IPS-18c (cell line): ENCODE measurements at regions not wholly inside any gene's neighbourhood (a gene's known extent, or its start where the extent isn't known, plus 50 kb on each side); places are given as distances from the start of the nearest gene placed in this dataset.
"Not testable (repeated sequence)": the region's sequence is repeated elsewhere in the genome, so short reads cannot be mapped to it uniquely, and the experiment has no call there.

Source experiments
- H3K4me3 ChIP-seq: 2 replicates; pipeline ENCODE4 v1.7.0; 2013; ENCODE audit warnings: low read depth, mild to moderate bottlenecking, low read length, moderate library complexity; ENCODE audit not compliant: insufficient read depth
- H3K9me3 ChIP-seq: one replicate; pipeline ENCODE4 v1.6.1; 2013; ENCODE audit warnings: mild to moderate bottlenecking, low read length, moderate library complexity; ENCODE audit not compliant: control insufficient read depth, insufficient read depth

DNA sequence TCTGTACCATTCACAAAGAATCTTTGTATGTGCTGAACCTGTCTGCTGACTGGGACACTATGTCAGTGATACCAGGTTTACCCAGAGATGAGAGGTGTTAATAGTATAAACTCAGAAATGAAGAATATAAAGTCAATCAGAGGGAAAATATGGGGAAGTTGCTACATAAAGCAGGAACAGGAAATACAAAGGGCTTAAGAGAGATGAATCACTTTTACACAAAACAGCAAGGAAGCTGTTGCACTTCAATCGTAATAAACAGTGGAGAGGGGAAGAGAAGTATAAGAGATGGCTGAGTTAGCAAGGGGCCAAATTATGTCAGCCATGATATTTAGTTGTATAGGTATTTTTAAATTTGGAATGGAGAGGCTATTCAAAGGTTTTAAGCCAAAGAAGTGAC lies 890.2 kb upstream of the NCAM2 start:
- Histone ChIP-seq H3K9me3 (no peaks in the 10 kb centered on the region), H3K4me3 (no peak overlapping the region)

GRCh38 chr21:20108976-20109540 lies 889.2 kb upstream of the NCAM2 start:
- no peaks in the 10 kb centered on the region for H3K9me3 ChIP-seq
- no peak overlapping the region for H3K4me3 ChIP-seq

DNA sequence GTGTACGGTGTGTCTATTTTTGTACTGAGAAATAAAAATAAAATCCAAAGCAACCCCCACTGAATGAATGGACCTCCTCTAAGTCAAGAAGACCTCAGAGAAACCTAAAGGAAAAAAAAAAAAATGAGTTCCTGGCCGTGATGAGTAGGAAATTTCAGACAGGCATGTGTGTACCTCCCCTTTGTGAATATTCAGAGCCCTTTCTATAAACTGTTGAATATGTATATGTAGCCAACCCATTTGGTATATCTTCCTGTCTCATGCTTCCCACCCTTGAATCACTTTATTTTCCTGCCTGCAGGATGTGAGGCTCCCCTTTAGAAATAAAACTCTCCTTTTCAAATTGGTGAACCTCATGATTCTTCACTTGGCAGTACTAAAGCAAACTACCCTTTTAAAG lies 887.8 kb upstream of the NCAM2 start:
- no peaks in the 10 kb centered on the region for H3K9me3 ChIP-seq
- no peak overlapping the region for H3K4me3 ChIP-seq

- H3K9me3 ChIP-seq: peaks cover 11% of the 10 kb centered on the region
- no peak overlapping the region for H3K4me3 ChIP-seq
Observed at GRCh38 chr21:20151741-20152140, 846.5 kb upstream of the NCAM2 start.

DNA sequence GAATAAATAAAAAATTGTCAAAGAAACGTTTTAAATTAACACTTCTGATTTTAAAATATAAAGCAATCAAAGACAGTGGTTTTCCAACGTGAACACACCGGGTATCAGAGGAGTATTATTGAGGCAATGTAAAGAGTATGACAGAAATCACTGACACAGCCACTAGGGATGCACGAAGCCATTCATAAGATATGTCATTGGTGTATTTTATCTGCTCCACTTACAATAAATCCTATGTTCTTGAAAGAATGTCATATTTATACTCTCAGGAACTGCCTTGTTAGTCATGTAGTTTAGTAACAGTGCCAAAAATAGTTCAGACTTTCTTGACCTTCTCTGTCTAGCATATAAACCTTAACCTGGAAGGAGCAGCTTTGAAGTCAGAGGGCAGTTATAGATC lies 835.0 kb upstream of the NCAM2 start:
- Histone ChIP-seq H3K4me3 (no peak overlapping the region), H3K9me3 (no peaks in the 10 kb centered on the region)

GRCh38 chr21:20167059-20167458 lies 831.1 kb upstream of the NCAM2 start:
- H3K9me3 ChIP-seq: no peaks in the 10 kb centered on the region
- no peak overlapping the region for H3K4me3 ChIP-seq

DNA sequence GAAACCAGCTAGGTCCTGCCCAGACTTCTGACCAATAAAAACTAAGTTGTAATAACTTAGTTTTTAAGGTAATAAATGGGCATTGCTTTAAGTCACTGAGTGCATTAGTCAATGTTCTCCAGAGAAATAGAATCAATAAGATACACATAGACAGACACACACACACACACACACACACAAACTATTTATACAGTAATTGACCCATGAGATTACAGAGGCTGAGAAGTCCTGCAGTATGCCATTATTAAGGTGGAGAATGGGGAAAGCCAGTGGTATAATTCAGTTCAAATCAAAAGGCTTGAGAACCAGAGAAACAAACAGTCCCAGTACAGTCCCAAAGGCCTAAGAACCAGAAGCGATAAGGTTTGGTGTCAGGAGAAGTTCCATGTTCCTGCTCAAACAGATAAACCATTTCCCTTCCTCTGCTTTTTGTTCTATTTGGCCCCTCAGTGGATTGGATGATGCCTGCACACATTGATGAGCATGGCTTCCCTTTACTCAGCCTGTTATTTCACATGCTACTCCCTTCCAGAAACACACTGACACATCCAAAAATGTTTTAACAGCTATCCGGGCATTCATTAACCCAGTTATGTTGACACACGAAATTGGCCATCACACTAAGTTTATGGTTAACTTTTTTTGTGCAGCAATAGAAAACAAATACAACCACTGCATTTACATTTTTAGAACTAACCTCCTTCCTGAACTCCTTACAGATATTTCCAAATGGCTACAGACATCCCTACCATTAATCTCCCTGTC lies 828.2 kb upstream of the NCAM2 start:
- Histone ChIP-seq H3K9me3 (no peaks in the 10 kb centered on the region), H3K4me3 (no peak overlapping the region)

DNA sequence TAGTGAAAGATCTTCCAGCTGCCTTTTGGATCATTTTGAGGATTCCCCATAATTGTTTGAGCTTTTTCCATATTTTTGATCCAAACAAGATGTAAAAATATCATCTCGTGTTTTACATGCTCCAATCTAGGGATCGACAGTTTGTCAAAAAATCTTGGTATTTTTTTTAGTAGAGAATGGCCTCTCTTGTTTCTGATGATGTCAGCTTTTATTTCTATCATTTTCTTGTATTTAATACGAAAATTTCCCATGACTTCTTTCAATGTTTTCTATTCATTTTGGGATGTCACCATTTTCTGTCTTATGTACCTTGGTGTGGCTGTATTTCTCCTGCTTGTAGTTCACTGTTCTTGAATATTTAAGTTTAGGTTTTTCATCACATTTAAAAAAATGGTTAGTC lies 812.0 kb upstream of the NCAM2 start:
- peaks cover 2% of the 10 kb centered on the region for H3K9me3 ChIP-seq
- H3K4me3 ChIP-seq: no peak overlapping the region

GRCh38 chr21:20187028-20187427 lies 811.2 kb upstream of the NCAM2 start:
- no peak overlapping the region for H3K4me3 ChIP-seq
- peaks cover 2% of the 10 kb centered on the region for H3K9me3 ChIP-seq

DNA sequence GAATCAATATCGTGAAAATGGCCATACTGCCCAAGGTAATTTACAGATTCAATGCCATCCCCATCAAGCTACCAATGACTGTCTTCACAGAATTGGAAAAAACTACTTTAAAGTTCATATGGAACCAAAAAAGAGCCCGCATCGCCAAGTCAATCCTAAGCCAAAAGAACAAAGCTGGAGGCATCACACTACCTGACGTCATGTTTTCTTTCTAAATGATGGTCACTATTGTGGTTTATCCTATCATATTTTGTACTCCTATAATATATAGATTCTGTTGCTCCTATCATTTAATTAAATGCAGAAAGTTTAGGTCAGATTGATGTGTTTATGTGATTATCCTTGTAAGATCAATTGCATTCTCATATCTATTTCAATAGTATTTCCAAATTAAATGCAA lies 796.9 kb upstream of the NCAM2 start:
- not testable (repeated sequence) for H3K4me3 ChIP-seq, H3K9me3 ChIP-seq

DNA sequence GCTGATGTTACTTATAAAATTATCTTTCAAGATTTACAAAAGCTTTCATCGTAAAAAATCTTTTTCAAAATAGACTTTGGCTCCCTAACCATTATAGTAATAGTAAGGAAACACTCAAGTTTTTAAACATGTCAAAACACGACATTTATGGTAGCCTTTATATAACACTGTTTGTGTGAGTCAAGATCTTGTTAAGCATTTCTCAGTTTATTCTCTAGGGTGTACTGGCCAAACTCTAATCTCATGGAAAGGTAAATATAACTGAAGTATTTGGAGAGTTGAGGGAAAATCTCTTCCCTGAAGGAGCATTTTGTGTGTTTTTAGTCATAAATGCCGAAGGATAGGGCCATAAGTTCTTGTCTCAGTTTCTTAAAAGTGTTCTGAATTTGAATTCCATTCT lies 790.9 kb upstream of the NCAM2 start:
- H3K4me3 ChIP-seq: no peak overlapping the region
- H3K9me3 ChIP-seq: no peaks in the 10 kb centered on the region

DNA sequence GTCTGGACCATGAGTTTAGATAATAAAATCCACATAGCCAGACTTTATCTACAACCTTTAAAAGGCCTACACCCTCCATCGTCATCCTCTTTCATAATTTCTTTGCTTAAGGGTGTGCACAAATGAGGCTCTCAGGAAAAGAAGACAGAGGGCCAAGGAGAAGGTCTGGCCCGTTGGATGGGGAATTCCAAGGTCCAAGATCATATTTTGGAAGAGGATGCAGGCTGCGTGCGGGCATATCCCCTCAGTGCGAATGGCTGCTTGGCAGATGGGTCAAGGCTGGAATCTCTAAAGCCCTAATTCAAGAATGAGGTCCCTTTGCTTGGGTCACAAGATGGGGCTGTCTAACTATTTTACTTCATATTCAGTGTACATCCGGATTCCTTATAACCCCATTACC lies 782.2 kb upstream of the NCAM2 start:
- no peak overlapping the region for H3K4me3 ChIP-seq
- no peaks in the 10 kb centered on the region for H3K9me3 ChIP-seq

- no peak overlapping the region for H3K4me3 ChIP-seq
- H3K9me3 ChIP-seq: no peaks in the 10 kb centered on the region
Observed at GRCh38 chr21:20220586-20220985, 777.6 kb upstream of the NCAM2 start.

DNA sequence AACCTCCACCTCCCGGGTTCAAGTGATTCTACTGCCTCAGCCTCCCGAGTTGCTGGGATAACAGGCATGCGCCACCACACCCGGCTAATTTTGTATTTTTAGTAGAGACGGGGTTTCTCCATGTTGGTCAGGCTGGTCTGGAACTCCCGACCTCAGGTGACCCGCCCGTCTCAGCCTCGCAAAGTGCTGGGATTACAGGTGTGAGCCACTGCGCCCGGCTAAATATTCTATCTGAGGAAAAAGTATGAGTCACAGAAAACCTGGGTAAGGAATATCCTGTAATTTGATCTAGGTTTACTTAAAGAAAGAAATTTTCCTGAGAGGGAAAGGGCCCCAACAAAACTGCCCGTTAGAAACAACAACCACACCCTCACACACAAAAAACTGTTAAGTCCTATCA lies 776.2 kb upstream of the NCAM2 start:
- H3K4me3 ChIP-seq: not testable (repeated sequence)

DNA sequence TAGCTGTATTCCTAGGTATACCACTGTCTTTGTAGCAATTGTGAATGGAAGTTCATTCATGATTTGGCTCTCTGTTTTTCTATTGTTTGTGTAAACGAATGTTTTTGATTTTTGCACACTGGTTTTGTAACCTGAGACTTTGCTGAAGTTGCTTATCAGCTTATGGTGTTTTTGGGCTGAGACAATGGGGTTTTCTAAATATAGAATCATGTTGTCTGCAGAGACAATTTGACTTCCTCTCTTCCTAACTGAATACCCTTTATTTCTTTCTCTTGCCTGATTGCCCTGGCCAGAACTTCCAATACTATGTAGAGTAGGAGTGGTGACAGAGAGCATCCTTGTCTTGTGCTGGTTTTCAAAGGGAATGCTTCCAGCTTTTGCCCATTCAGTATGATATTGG lies 761.6 kb upstream of the NCAM2 start:
- H3K4me3 ChIP-seq, H3K9me3 ChIP-seq: not testable (repeated sequence)

More for the DNA sequence above, 776.2 kb upstream of the NCAM2 start:
- not testable (repeated sequence) for H3K9me3 ChIP-seq

DNA sequence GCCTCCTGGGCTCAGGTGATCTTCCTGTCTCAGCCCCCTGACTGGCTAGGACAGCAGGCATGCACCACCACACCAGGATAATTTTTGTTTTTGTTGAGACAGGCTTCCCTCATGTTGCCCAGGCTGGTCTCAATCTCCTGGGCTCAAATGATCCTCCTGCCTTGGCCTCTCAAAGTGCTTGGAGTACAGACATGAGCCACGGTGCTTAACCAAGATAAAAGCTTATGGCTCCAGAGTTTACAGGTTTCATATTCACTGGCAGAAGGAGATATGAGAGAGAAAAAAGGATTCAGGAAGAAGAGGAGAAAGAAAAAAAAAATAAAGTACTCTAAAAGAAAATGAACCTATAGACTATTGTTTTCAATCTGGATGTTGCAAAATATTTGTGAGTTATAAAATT lies 748.8 kb upstream of the NCAM2 start:
- Histone ChIP-seq H3K9me3 (no peaks in the 10 kb centered on the region), H3K4me3 (no peak overlapping the region)

DNA sequence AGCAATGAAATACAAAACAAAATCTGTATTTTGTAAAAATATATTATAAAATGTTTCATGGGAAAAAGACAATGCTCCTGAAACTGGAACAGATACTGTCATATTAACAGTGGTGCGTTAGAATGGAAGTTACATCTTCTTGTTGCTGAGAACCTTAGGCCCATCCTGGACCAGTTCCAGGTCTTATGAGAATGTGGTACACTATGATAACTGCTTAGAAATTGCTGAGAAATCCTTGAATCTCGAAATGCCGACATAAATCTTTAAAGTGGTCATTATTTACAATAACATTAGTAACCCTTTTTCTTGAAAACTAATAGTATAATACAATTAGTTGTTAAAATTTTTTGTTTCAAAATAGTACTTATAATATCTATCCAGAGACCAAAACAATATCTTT lies 747.9 kb upstream of the NCAM2 start:
- Histone ChIP-seq H3K4me3 (no peak overlapping the region), H3K9me3 (no peaks in the 10 kb centered on the region)

DNA sequence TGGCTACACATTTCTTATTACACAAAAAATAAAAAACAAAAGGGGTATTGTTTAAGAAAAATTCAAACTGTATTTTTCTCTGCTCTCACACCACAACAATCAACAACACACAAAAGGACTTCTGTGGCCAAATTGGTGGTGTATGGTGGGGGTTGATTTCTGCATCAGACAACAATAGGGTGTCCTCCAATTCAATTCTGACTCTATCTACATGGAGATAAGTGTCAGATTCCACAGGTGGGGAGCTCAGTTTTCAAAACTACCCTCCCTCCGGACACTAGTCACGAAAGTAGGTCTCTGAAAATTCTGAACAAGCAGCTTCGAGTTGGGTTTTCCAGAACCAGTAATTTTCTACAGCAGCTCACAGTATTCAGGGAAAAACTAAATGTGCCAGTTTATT lies 744.9 kb upstream of the NCAM2 start:
- no peak overlapping the region for H3K4me3 ChIP-seq
- H3K9me3 ChIP-seq: no peaks in the 10 kb centered on the region

DNA sequence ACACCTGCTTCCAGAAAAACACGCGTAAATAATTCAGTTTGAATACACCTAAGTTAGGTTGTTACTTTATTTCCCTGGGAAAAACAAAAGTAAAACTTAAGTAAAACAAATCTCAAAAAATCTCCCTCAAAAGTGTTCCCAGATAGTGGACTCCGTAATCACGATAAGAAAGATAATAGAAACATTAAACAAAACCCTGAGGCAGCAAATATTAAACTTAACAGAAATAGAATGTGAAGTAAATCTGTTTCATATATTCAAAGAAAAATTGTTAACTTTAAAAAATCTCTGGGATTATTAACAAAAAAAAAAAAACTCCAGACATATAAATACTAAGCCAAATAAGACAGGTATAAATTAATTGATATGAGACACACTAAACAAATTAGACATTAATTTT lies 743.2 kb upstream of the NCAM2 start:
- Histone ChIP-seq H3K4me3 (no peak overlapping the region), H3K9me3 (peaks cover 2% of the 10 kb centered on the region)
